ENCODE measurements at regions not wholly inside any gene's neighbourhood (a gene's known extent, or its start where the extent isn't known, plus 50 kb on each side); places are given as distances from the start of the nearest gene placed in this dataset.

- ATAC-seq (ENCODE audit: low read depth): no peak
- POLR2A ChIA-PET (ENCODE audit: unreplicated experiment): no interaction called here
- dilution Hi-C loops (cut with HindIII; ENCODE audit: low sequenced_read_pairs, unreplicated experiment): no loop called here
Measured at GRCh38 chr7:35545831-35546230, 149.1 kb downstream of the HERPUD2 start.

More at GRCh38 chr7:35545831-35546230, 149.1 kb downstream of the HERPUD2 start:
- H2AK9ac ChIP-seq (replicated peaks; ENCODE audit: low read depth, low read length, poor library complexity): no peak overlapping the region
- H3K36me3 ChIP-seq (ENCODE audit: control insufficient read depth, insufficient read depth, low read length): no peaks in the 10 kb centered on the region
- CTCF ChIA-PET: no interaction called here
- no peak overlapping the region for H3K4me3 ChIP-seq (ENCODE audit: insufficient read depth, low read depth, low read length)
- no peaks in the 10 kb centered on the region for H3K4me1 ChIP-seq (ENCODE audit: control insufficient read depth, insufficient read depth, low read length)
- WGBS, 2 experiments (ENCODE audit: extremely low coverage in 2 of 2, insufficient read length in 1 of 2): no CpG with 5 or more reads among the region's 5 CpGs
- no peak overlapping the region for H3K23ac ChIP-seq (ENCODE audit: low read depth, low read length)
- in situ Hi-C loops (cut with MboI; ENCODE audit: low sequenced_read_pairs) (loop anchor here (25.0 kb wide), 1 partner anchor 484 kb away; no protein-coding TSS in a partner anchor), intact Hi-C loops (cut with micrococcal nuclease) (no loop called here)
- no peak overlapping the region for H4K91ac ChIP-seq (ENCODE audit: insufficient read depth, low read depth, low read length)
- no peak overlapping the region for H2BK15ac ChIP-seq (ENCODE audit: low read depth, low read length)
- H2AK5ac ChIP-seq (ENCODE audit: low read depth, low read length): no peak overlapping the region
- no peak for DNase-seq
- no peak overlapping the region for H3K56ac ChIP-seq (ENCODE audit: extremely low read depth, insufficient read depth, low read length)
- no peak overlapping the region for H2BK120ac ChIP-seq (ENCODE audit: low read depth, low read length)
- H3K4ac ChIP-seq (ENCODE audit: low read depth, low read length): no peak overlapping the region
- BruUV-seq (replicated peaks): no TSS peak
- no peak overlapping the region for H2BK20ac ChIP-seq (ENCODE audit: low read depth, low read length)
- no peak overlapping the region for H2AFZ ChIP-seq (replicated peaks; ENCODE audit: low read length, poor library complexity)
- no peak overlapping the region for H3K4me2 ChIP-seq (ENCODE audit: low read depth, low read length)
- H3K18ac ChIP-seq (ENCODE audit: low read depth, low read length): no peak overlapping the region
- H4K8ac ChIP-seq (ENCODE audit: low read depth in 2 of 2, low read length in 2 of 2): no peak overlapping the region
- no peaks in the 10 kb centered on the region for H4K20me1 ChIP-seq (ENCODE audit: insufficient read depth, low read length)
- H3K27ac ChIP-seq (ENCODE audit: insufficient read depth, low read length): no peak overlapping the region
- TF ChIP-seq CHD1 (IDR thresholded peaks at IDR 0.05; ENCODE audit: low read depth, low read length) (no peak), RFX5 (IDR thresholded peaks at IDR 0.05; ENCODE audit: low read depth, low read length) (no peak), CEBPB (IDR thresholded peaks at IDR 0.05; ENCODE audit: low read depth, low read length) (no peak), POLR2A (IDR thresholded peaks at IDR 0.05; ENCODE audit: low read depth, low read length) (no peak), RAD21 (IDR thresholded peaks at IDR 0.05; ENCODE audit: low read length) (no peak), FOS (IDR thresholded peaks at IDR 0.05; ENCODE audit: low read depth, low read length) (no peak), SMC3 (IDR thresholded peaks at IDR 0.05; ENCODE audit: low read depth, low read length) (no peak), ELK1 (IDR thresholded peaks at IDR 0.05; ENCODE audit: borderline replicate concordance, low read depth, low read length) (no peak), MXI1 (IDR thresholded peaks at IDR 0.05; ENCODE audit: borderline replicate concordance, low read depth, low read length) (no peak)
- TF ChIP-seq, protein P1, sequence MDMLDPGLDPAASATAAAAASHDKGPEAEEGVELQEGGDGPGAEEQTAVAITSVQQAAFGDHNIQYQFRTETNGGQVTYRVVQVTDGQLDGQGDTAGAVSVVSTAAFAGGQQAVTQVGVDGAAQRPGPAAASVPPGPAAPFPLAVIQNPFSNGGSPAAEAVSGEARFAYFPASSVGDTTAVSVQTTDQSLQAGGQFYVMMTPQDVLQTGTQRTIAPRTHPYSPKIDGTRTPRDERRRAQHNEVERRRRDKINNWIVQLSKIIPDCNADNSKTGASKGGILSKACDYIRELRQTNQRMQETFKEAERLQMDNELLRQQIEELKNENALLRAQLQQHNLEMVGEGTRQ (IDR thresholded peaks at IDR 0.05; ENCODE audit: low read depth, low read length): no peak
- peaks cover 45% of the 10 kb centered on the region for H3K27me3 ChIP-seq (ENCODE audit: control insufficient read depth, insufficient read depth, low read length)
- no peaks in the 10 kb centered on the region for H3K9me1 ChIP-seq (ENCODE audit: insufficient read depth, low read length)
- H3K9ac ChIP-seq (ENCODE audit: low read depth, low read length): no peak overlapping the region
- no peak overlapping the region for H3K14ac ChIP-seq (replicated peaks; ENCODE audit: low read depth, low read length)
- H3K79me1 ChIP-seq (ENCODE audit: low read depth in 1 of 2, low read length in 2 of 2): no peaks in the 10 kb centered on the region
- no peak overlapping the region for H4K5ac ChIP-seq (ENCODE audit: low read depth, low read length)
- H2BK5ac ChIP-seq (ENCODE audit: low read depth, low read length, poor library complexity, severe bottlenecking): no peak overlapping the region
- no peaks in the 10 kb centered on the region for H3K9me3 ChIP-seq (ENCODE audit: control insufficient read depth, insufficient read depth, low read length)

Measured in IMR-90 (cell line).